ENCODE measurements at regions not wholly inside any gene's neighbourhood (a gene's known extent, or its start where the extent isn't known, plus 50 kb on each side); places are given as distances from the start of the nearest gene placed in this dataset.

GRCh38 chr9:16184964-16185646, 632.3 kb downstream of the CCDC171 start:
- TF ChIP-seq, protein P1, sequence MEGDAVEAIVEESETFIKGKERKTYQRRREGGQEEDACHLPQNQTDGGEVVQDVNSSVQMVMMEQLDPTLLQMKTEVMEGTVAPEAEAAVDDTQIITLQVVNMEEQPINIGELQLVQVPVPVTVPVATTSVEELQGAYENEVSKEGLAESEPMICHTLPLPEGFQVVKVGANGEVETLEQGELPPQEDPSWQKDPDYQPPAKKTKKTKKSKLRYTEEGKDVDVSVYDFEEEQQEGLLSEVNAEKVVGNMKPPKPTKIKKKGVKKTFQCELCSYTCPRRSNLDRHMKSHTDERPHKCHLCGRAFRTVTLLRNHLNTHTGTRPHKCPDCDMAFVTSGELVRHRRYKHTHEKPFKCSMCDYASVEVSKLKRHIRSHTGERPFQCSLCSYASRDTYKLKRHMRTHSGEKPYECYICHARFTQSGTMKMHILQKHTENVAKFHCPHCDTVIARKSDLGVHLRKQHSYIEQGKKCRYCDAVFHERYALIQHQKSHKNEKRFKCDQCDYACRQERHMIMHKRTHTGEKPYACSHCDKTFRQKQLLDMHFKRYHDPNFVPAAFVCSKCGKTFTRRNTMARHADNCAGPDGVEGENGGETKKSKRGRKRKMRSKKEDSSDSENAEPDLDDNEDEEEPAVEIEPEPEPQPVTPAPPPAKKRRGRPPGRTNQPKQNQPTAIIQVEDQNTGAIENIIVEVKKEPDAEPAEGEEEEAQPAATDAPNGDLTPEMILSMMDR (IDR thresholded peaks at IDR 0.05; ENCODE audit: poor library complexity) = no peak
- TF ChIP-seq EZH2 (IDR thresholded peaks at IDR 0.05; ENCODE audit: borderline replicate concordance) = no peak
